GM12878 (cell line): ENCODE measurements at regions not wholly inside any gene's neighbourhood (a gene's known extent, or its start where the extent isn't known, plus 50 kb on each side); places are given as distances from the start of the nearest gene placed in this dataset.

ENCODE experiments used
- ATAC-seq: fragments of 200-7000 bp; cut with Tn5 transposase; 3 replicates; pipeline ENCODE4 v1.9.1; 2020; ENCODE audit warnings: mild to moderate bottlenecking, moderate library complexity
- BruUV-seq: library from RNA; stranded (reverse); fragments of 400-500 nt; replicated peaks from 2 replicates; lab custom pipeline; 2021; lab: Mats Ljungman, UMichigan
- CTCF ChIA-PET: fragments of 300-600 bp; sonication (Branson Sonifier 250); formaldehyde crosslinking; extraction: SDS; loops from one replicate; lab custom pipeline; 2021; ENCODE audit warnings: inconsistent platforms; lab: Yijun Ruan, JAX
- POLR2A ChIA-PET: fragments of 350-600 bp; formaldehyde crosslinking; extraction: SDS; loops from one replicate; lab custom pipeline; 2021; ENCODE audit warnings: inconsistent platforms; lab: Charles Lee
- RAD21 ChIA-PET: fragments of 300-600 bp; sonication (Branson Sonifier 250); formaldehyde crosslinking; loops from one replicate; lab custom pipeline; 2023; ENCODE audit warnings: antibody characterized with exemption; ENCODE audit not compliant: unreplicated experiment; lab: Charles Lee
- SMC1A ChIA-PET: fragments of 300-600 bp; sonication (Branson Sonifier 250); formaldehyde crosslinking; loops from one replicate; lab custom pipeline; 2023; ENCODE audit not compliant: unreplicated experiment, uncharacterized antibody; lab: Charles Lee
- DNase-seq: peaks from one replicate; pipeline ENCODE4 v3.0.0-alpha.2; 2011; ENCODE audit warnings: low read depth, low spot score
- FAIRE-seq: peaks from 3 replicates; lab custom pipeline; 2011; peaks lifted over from hg19 to GRCh38; lab: Jason Lieb, UNC
- H2AFZ ChIP-seq: 2 replicates; pipeline ENCODE4 v1.6.0; 2011; ENCODE audit warnings: low read depth, low read length, control low read depth; ENCODE audit not compliant: control insufficient read depth
- H3K27ac ChIP-seq: 2 replicates; pipeline ENCODE4 v1.5.1; 2011; ENCODE audit warnings: control low read depth; ENCODE audit not compliant: control insufficient read depth, insufficient read depth
- H3K27me3 ChIP-seq, 2 experiments: replicated peaks in 1 of 2; 2 replicates each; pipeline versions ENCODE4 v1.6.0 to v1.6.1; 2011; ENCODE audit warnings: low read length in 1 of 2; ENCODE audit not compliant: control insufficient read depth in 2 of 2, insufficient read depth in 2 of 2
- H3K36me3 ChIP-seq, 2 experiments: 2 replicates each; pipeline ENCODE4 v1.5.1; 2011; ENCODE audit warnings: low read length in 1 of 2; ENCODE audit not compliant: control insufficient read depth in 2 of 2, insufficient read depth in 2 of 2
- H3K4me1 ChIP-seq: 2 replicates; pipeline ENCODE4 v1.6.1; 2011; ENCODE audit warnings: mild to moderate bottlenecking, low read length, moderate library complexity, mixed read lengths; ENCODE audit not compliant: control insufficient read depth, insufficient read depth
- H3K4me2 ChIP-seq: 2 replicates; pipeline ENCODE4 v1.6.0; 2011; ENCODE audit warnings: control low read depth; ENCODE audit not compliant: control insufficient read depth, insufficient read depth
- H3K4me3 ChIP-seq: fragments of 200-600 bp; sonication (generic); 2 replicates; pipeline ENCODE4 v1.5.1; 2016
- H3K79me2 ChIP-seq: 2 replicates; pipeline ENCODE4 v1.6.0; 2011; ENCODE audit warnings: low read length; ENCODE audit not compliant: control insufficient read depth, insufficient read depth
- H3K9ac ChIP-seq: 2 replicates; pipeline ENCODE4 v1.8.0; 2011; ENCODE audit warnings: low read length, control low read depth, mixed read lengths; ENCODE audit not compliant: control insufficient read depth, insufficient read depth
- H3K9me3 ChIP-seq: replicated peaks from 3 replicates; pipeline ENCODE4 v1.5.1; 2011; ENCODE audit warnings: mild to moderate bottlenecking, low read length; ENCODE audit not compliant: control insufficient read depth, insufficient read depth
- H4K20me1 ChIP-seq: 2 replicates; pipeline ENCODE4 v1.6.0; 2011; ENCODE audit not compliant: control insufficient read depth, insufficient read depth
- EP300 ChIP-seq, 2 experiments: fragments of 150-350 bp in 1 of 2; IDR thresholded peaks; 2 replicates each; pipeline ENCODE4 v1.6.1; 2011 to 2012; ENCODE audit warnings: low read depth in 2 of 2, low read length in 2 of 2, borderline replicate concordance in 1 of 2, improper control_type of control experiment in 1 of 2, inconsistent platforms in 1 of 2; ENCODE audit not compliant: control insufficient read depth in 1 of 2
- FOXM1 ChIP-seq: IDR thresholded peaks from 2 replicates; pipeline ENCODE4 v1.6.1; 2012; ENCODE audit warnings: low read depth, mild to moderate bottlenecking, inconsistent platforms, low read length, moderate library complexity
- PAX8 ChIP-seq: fragments of 450-650 bp; IDR thresholded peaks from 2 replicates; pipeline ENCODE4 v1.6.1; 2017; ENCODE audit warnings: mild to moderate bottlenecking, moderate library complexity
- SREBF1 ChIP-seq: IDR thresholded peaks from 2 replicates; pipeline ENCODE4 v1.6.1; 2012; ENCODE audit warnings: mild to moderate bottlenecking, low read length
- SRF ChIP-seq, 2 experiments: IDR thresholded peaks; 2 replicates each; pipeline ENCODE4 v1.6.1; 2011; ENCODE audit warnings: low read depth in 2 of 2, low read length in 2 of 2, mild to moderate bottlenecking in 1 of 2, moderate library complexity in 1 of 2
- TBL1XR1 ChIP-seq: IDR thresholded peaks from 2 replicates; pipeline ENCODE4 v1.6.1; 2012; ENCODE audit warnings: low read depth, low read length, improper control_type of control experiment
- WRNIP1 ChIP-seq: IDR thresholded peaks from 2 replicates; pipeline ENCODE4 v1.6.1; 2011; ENCODE audit warnings: low read depth, low read length, improper control_type of control experiment, borderline replicate concordance
- ZNF687 ChIP-seq: fragments of 450-650 bp; IDR thresholded peaks from 2 replicates; pipeline ENCODE4 v1.6.1; 2017; ENCODE audit warnings: mild to moderate bottlenecking, moderate library complexity
- WGBS: methylation state at CpG from one replicate; pipeline ENCODE4 v1.1.6; 2016; ENCODE audit warnings: low lambda C conversion rate; ENCODE audit not compliant: insufficient replicate concordance, insufficient coverage; ENCODE audit errors: missing lambda C conversion rate; 5-methylcytosine and 5-hydroxymethylcytosine counted together
- in situ Hi-C: fragments of 300-500 bp; cut with MboI; formaldehyde crosslinking; loops from 9 replicates; pipeline ENCODE4 v1.14.3; 2018; ENCODE audit warnings: mixed read lengths
- intact Hi-C: fragments of 100-400 bp; cut with micrococcal nuclease; formaldehyde crosslinking; loops from one replicate; pipeline ENCODE4 v1.14.2; 2022; ENCODE audit not compliant: unreplicated experiment
- TF ChIP-seq, protein P1 (sequence below): fragments of 450-650 bp; formaldehyde crosslinking; IDR thresholded peaks from 2 replicates; pipeline ENCODE4 v1.4.0; 2020; ENCODE audit warnings: mild to moderate bottlenecking, moderate library complexity

- TF ChIP-seq PAX8, result no peak
- TF ChIP-seq ZNF687, result no peak
- TF ChIP-seq FOXM1, result no peak
These were observed 67.8 kb upstream of the SDK1 start (continued) for GRCh38 chr7:3233301-3233700.

- H3K27me3 ChIP-seq, result no peaks in the 10 kb centered on the region
- H3K4me2 ChIP-seq, result no peak overlapping the region
- ATAC-seq (no peak), DNase-seq (no peak), FAIRE-seq (no peak)
- WGBS, result 54% methylated on average over 3 of the region's 6 CpGs
- POLR2A ChIA-PET, result no interaction called here
- H3K9ac ChIP-seq, result no peak overlapping the region
- no TSS peak for BruUV-seq
- no peaks in the 10 kb centered on the region for H3K9me3 ChIP-seq
- no peaks in the 10 kb centered on the region for H3K36me3 ChIP-seq
- in situ Hi-C loops, result no loop called here
- CTCF ChIA-PET, result no interaction called here
- H4K20me1 ChIP-seq, result no peaks in the 10 kb centered on the region
- H2AFZ ChIP-seq, result no peak overlapping the region
- RAD21 ChIA-PET, result no interaction called here
- intact Hi-C loops, result no loop called here
- no peak for TF ChIP-seq WRNIP1
- TF ChIP-seq SREBF1, result no peak
- TF ChIP-seq, protein P1, sequence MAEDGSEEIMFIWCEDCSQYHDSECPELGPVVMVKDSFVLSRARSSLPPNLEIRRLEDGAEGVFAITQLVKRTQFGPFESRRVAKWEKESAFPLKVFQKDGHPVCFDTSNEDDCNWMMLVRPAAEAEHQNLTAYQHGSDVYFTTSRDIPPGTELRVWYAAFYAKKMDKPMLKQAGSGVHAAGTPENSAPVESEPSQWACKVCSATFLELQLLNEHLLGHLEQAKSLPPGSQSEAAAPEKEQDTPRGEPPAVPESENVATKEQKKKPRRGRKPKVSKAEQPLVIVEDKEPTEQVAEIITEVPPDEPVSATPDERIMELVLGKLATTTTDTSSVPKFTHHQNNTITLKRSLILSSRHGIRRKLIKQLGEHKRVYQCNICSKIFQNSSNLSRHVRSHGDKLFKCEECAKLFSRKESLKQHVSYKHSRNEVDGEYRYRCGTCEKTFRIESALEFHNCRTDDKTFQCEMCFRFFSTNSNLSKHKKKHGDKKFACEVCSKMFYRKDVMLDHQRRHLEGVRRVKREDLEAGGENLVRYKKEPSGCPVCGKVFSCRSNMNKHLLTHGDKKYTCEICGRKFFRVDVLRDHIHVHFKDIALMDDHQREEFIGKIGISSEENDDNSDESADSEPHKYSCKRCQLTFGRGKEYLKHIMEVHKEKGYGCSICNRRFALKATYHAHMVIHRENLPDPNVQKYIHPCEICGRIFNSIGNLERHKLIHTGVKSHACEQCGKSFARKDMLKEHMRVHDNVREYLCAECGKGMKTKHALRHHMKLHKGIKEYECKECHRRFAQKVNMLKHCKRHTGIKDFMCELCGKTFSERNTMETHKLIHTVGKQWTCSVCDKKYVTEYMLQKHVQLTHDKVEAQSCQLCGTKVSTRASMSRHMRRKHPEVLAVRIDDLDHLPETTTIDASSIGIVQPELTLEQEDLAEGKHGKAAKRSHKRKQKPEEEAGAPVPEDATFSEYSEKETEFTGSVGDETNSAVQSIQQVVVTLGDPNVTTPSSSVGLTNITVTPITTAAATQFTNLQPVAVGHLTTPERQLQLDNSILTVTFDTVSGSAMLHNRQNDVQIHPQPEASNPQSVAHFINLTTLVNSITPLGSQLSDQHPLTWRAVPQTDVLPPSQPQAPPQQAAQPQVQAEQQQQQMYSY (CRISPR knock-in tag), result no peak
- no peak for TF ChIP-seq TBL1XR1
- no peak for TF ChIP-seq SRF (IDR thresholded peaks at IDR 0.05; ENCODE audit: low read depth in 2 of 2, low read length in 2 of 2)
- no peak for TF ChIP-seq EP300 (IDR thresholded peaks at IDR 0.05; ENCODE audit: borderline replicate concordance in 1 of 2, control insufficient read depth in 1 of 2, low read depth in 2 of 2, low read length in 2 of 2)
- SMC1A ChIA-PET, result no interaction called here
- H3K27ac ChIP-seq, result no peak overlapping the region
- no peaks in the 10 kb centered on the region for H3K4me1 ChIP-seq
- H3K4me3 ChIP-seq, result no peak overlapping the region
- H3K79me2 ChIP-seq, result no peaks in the 10 kb centered on the region
These were observed 67.0 kb upstream of the SDK1 start for GRCh38 chr7:3234051-3234450.
